ENCODE measurements at regions not wholly inside any gene's neighbourhood (a gene's known extent, or its start where the extent isn't known, plus 50 kb on each side); places are given as distances from the start of the nearest gene placed in this dataset.

GRCh38 chr2:240284503-240285259 is 144.2 kb upstream of the OTOS start:
- TF ChIP-seq CTCF (IDR thresholded peaks at IDR 0.05; ENCODE audit: unreplicated experiment), result no peak
- Mint-ChIP-seq H3K36me3 (ENCODE audit: insufficient read depth, unreplicated experiment) (no peaks in the 10 kb centered on the region), H3K9me3 (ENCODE audit: unreplicated experiment) (peaks cover 8% of the 10 kb centered on the region), H3K4me1 (ENCODE audit: insufficient read depth, unreplicated experiment) (no peaks in the 10 kb centered on the region), H3K4me3 (ENCODE audit: unreplicated experiment) (no peak overlapping the region), H3K27ac (ENCODE audit: low read depth, unreplicated experiment) (no peak overlapping the region), H3K27me3 (ENCODE audit: insufficient read depth, unreplicated experiment) (peaks cover 38% of the 10 kb centered on the region)
- DNase-seq (ENCODE audit: unreplicated experiment), result no peak
- ChIA-PET CTCF (no interaction called here), POLR2A (no interaction called here)
- BruUV-seq (replicated peaks), result no TSS peak
- intact Hi-C loops (cut with micrococcal nuclease), result no loop called here

GRCh38 chr2:240285725-240286124 is 145.3 kb upstream of the OTOS start:
- Mint-ChIP-seq H3K27me3 (ENCODE audit: insufficient read depth, unreplicated experiment) (peaks cover 28% of the 10 kb centered on the region), H3K36me3 (ENCODE audit: insufficient read depth, unreplicated experiment) (no peaks in the 10 kb centered on the region), H3K4me1 (ENCODE audit: insufficient read depth, unreplicated experiment) (no peaks in the 10 kb centered on the region), H3K27ac (ENCODE audit: low read depth, unreplicated experiment) (no peak overlapping the region), H3K9me3 (ENCODE audit: unreplicated experiment) (peaks cover 7% of the 10 kb centered on the region), H3K4me3 (ENCODE audit: unreplicated experiment) (no peak overlapping the region)
- ChIA-PET CTCF (interaction anchor here (1.1 kb wide), 1 partner anchor 8 kb away, joined by 3 read pairs; no protein-coding TSS in a partner anchor), POLR2A (interaction anchor here (0.6 to 2.0 kb wide), 2 partner anchors 9 to 1311 kb away, joined by 3 to 4 read pairs; no protein-coding TSS in a partner anchor)
- intact Hi-C loops (cut with micrococcal nuclease), result no loop called here
- no peak for DNase-seq (ENCODE audit: unreplicated experiment)
- BruUV-seq (replicated peaks), result no TSS peak
- TF ChIP-seq CTCF (IDR thresholded peaks at IDR 0.05; ENCODE audit: unreplicated experiment), result no peak

- H3K36me3 Mint-ChIP-seq (ENCODE audit: insufficient read depth, unreplicated experiment), result no peaks in the 10 kb centered on the region
- no peak overlapping the region for H3K4me3 Mint-ChIP-seq (ENCODE audit: unreplicated experiment)
- no peaks in the 10 kb centered on the region for H3K4me1 Mint-ChIP-seq (ENCODE audit: insufficient read depth, unreplicated experiment)
- no TSS peak for BruUV-seq (replicated peaks)
- H3K9me3 Mint-ChIP-seq (ENCODE audit: unreplicated experiment), result no peaks in the 10 kb centered on the region
- DNase-seq (ENCODE audit: unreplicated experiment), result no peak
- TF ChIP-seq CTCF (IDR thresholded peaks at IDR 0.05; ENCODE audit: unreplicated experiment), result no peak
- no peak overlapping the region for H3K27ac Mint-ChIP-seq (ENCODE audit: low read depth, unreplicated experiment)
- peaks cover 19% of the 10 kb centered on the region for H3K27me3 Mint-ChIP-seq (ENCODE audit: insufficient read depth, unreplicated experiment)
- ChIA-PET POLR2A (interaction anchor here (2.0 kb wide), 1 partner anchor 10 kb away, joined by 4 read pairs; no protein-coding TSS in a partner anchor), CTCF (interaction anchor here (1.1 kb wide), 1 partner anchor 9 kb away, joined by 3 read pairs; no protein-coding TSS in a partner anchor)
- intact Hi-C loops (cut with micrococcal nuclease), result no loop called here
These were observed 146.1 kb upstream of the OTOS start for GRCh38 chr2:240286596-240286995.

- BruUV-seq (replicated peaks), result no TSS peak
- peaks cover 15% of the 10 kb centered on the region for H3K27me3 Mint-ChIP-seq (ENCODE audit: insufficient read depth, unreplicated experiment)
- no peak overlapping the region for H3K27ac Mint-ChIP-seq (ENCODE audit: low read depth, unreplicated experiment)
- ChIA-PET CTCF (interaction anchor here (0.6 to 1.1 kb wide), 2 partner anchors 9 to 14 kb away, joined by 3 to 4 read pairs; no protein-coding TSS in a partner anchor), POLR2A (interaction anchor here (2.0 kb wide), 1 partner anchor 10 kb away, joined by 4 read pairs; no protein-coding TSS in a partner anchor)
- H3K36me3 Mint-ChIP-seq (ENCODE audit: insufficient read depth, unreplicated experiment), result no peaks in the 10 kb centered on the region
- H3K9me3 Mint-ChIP-seq (ENCODE audit: unreplicated experiment), result no peaks in the 10 kb centered on the region
- no peak overlapping the region for H3K4me3 Mint-ChIP-seq (ENCODE audit: unreplicated experiment)
- H3K4me1 Mint-ChIP-seq (ENCODE audit: insufficient read depth, unreplicated experiment), result no peaks in the 10 kb centered on the region
- intact Hi-C loops (cut with micrococcal nuclease), result no loop called here
- no peak for TF ChIP-seq CTCF (IDR thresholded peaks at IDR 0.05; ENCODE audit: unreplicated experiment)
- DNase-seq (ENCODE audit: unreplicated experiment), result no peak
These were observed 146.6 kb upstream of the OTOS start for GRCh38 chr2:240287011-240287410.
